ENCODE measurements at regions not wholly inside any gene's neighbourhood (a gene's known extent, or its start where the extent isn't known, plus 50 kb on each side); places are given as distances from the start of the nearest gene placed in this dataset.
"Not testable (repeated sequence)": the region's sequence is repeated elsewhere in the genome, so short reads cannot be mapped to it uniquely, and the experiment has no call there.

- H3K9ac ChIP-seq (ENCODE audit: low read length) = no peak overlapping the region
- H3K4me1 ChIP-seq (ENCODE audit: control insufficient read depth, insufficient read depth, low read length) = no peaks in the 10 kb centered on the region
- no peaks in the 10 kb centered on the region for H3K27me3 ChIP-seq (ENCODE audit: control insufficient read depth, insufficient read depth, low read length)
- no peak overlapping the region for H3K4me3 ChIP-seq (ENCODE audit: low read depth, low read length)
- no peaks in the 10 kb centered on the region for H3K9me3 ChIP-seq (ENCODE audit: control insufficient read depth, insufficient read depth, low read depth, low read length)
- H3K27ac ChIP-seq (ENCODE audit: low read depth, low read length) = no peak overlapping the region
- no peaks in the 10 kb centered on the region for H3K36me3 ChIP-seq (ENCODE audit: control insufficient read depth, insufficient read depth, low read length)
Measured at GRCh38 chr13:57899096-57899495, 267.6 kb downstream of the PCDH17 start.

GRCh38 chr13:57909833-57910232 is 278.3 kb downstream of the PCDH17 start:
- H3K36me3 ChIP-seq (ENCODE audit: control insufficient read depth, insufficient read depth, low read length); H3K27ac ChIP-seq (ENCODE audit: low read depth, low read length); H3K9me3 ChIP-seq (ENCODE audit: control insufficient read depth, insufficient read depth, low read depth, low read length); H3K9ac ChIP-seq (ENCODE audit: low read length); H3K4me3 ChIP-seq (ENCODE audit: low read depth, low read length); H3K4me1 ChIP-seq (ENCODE audit: control insufficient read depth, insufficient read depth, low read length); H3K27me3 ChIP-seq (ENCODE audit: control insufficient read depth, insufficient read depth, low read length): not testable (repeated sequence)

- Histone ChIP-seq H3K27me3 (ENCODE audit: control insufficient read depth, insufficient read depth, low read length) (no peaks in the 10 kb centered on the region), H3K9me3 (ENCODE audit: control insufficient read depth, insufficient read depth, low read depth, low read length) (no peaks in the 10 kb centered on the region), H3K27ac (ENCODE audit: low read depth, low read length) (no peak overlapping the region), H3K4me3 (ENCODE audit: low read depth, low read length) (no peak overlapping the region), H3K36me3 (ENCODE audit: control insufficient read depth, insufficient read depth, low read length) (no peaks in the 10 kb centered on the region), H3K4me1 (ENCODE audit: control insufficient read depth, insufficient read depth, low read length) (peaks cover 5% of the 10 kb centered on the region; the same call in 1 of the 2 replicates), H3K9ac (ENCODE audit: low read length) (no peak overlapping the region)
Measured at GRCh38 chr13:57918086-57918485, 286.5 kb downstream of the PCDH17 start.

- no peak overlapping the region for H3K4me3 ChIP-seq (ENCODE audit: low read depth, low read length)
- H3K27me3 ChIP-seq (ENCODE audit: control insufficient read depth, insufficient read depth, low read length) = no peaks in the 10 kb centered on the region
- no peak overlapping the region for H3K9ac ChIP-seq (ENCODE audit: low read length)
Measured at GRCh38 chr13:57918913-57919312, 287.4 kb downstream of the PCDH17 start.

GRCh38 chr13:57925250-57925649 is 293.7 kb downstream of the PCDH17 start:
- Histone ChIP-seq H3K9me3 (ENCODE audit: control insufficient read depth, insufficient read depth, low read depth, low read length) (no peaks in the 10 kb centered on the region), H3K4me3 (ENCODE audit: low read depth, low read length) (no peak overlapping the region), H3K36me3 (ENCODE audit: control insufficient read depth, insufficient read depth, low read length) (no peaks in the 10 kb centered on the region)

More at GRCh38 chr13:57918913-57919312, 287.4 kb downstream of the PCDH17 start:
- Histone ChIP-seq H3K27ac (ENCODE audit: low read depth, low read length) (no peak overlapping the region), H3K9me3 (ENCODE audit: control insufficient read depth, insufficient read depth, low read depth, low read length) (no peaks in the 10 kb centered on the region), H3K4me1 (ENCODE audit: control insufficient read depth, insufficient read depth, low read length) (peaks cover 5% of the 10 kb centered on the region; the same call in 1 of the 2 replicates), H3K36me3 (ENCODE audit: control insufficient read depth, insufficient read depth, low read length) (no peaks in the 10 kb centered on the region)

GRCh38 chr13:57925751-57926150 is 294.2 kb downstream of the PCDH17 start:
- no peaks in the 10 kb centered on the region for H3K4me1 ChIP-seq (ENCODE audit: control insufficient read depth, insufficient read depth, low read length)
- H3K27ac ChIP-seq (ENCODE audit: low read depth, low read length) = no peak overlapping the region
- no peak overlapping the region for H3K9ac ChIP-seq (ENCODE audit: low read length)
- no peak overlapping the region for H3K4me3 ChIP-seq (ENCODE audit: low read depth, low read length)
- H3K9me3 ChIP-seq (ENCODE audit: control insufficient read depth, insufficient read depth, low read depth, low read length) = no peaks in the 10 kb centered on the region
- H3K27me3 ChIP-seq (ENCODE audit: control insufficient read depth, insufficient read depth, low read length) = no peaks in the 10 kb centered on the region
- no peaks in the 10 kb centered on the region for H3K36me3 ChIP-seq (ENCODE audit: control insufficient read depth, insufficient read depth, low read length)

More at GRCh38 chr13:57925250-57925649, 293.7 kb downstream of the PCDH17 start:
- no peak overlapping the region for H3K9ac ChIP-seq (ENCODE audit: low read length)
- no peaks in the 10 kb centered on the region for H3K4me1 ChIP-seq (ENCODE audit: control insufficient read depth, insufficient read depth, low read length)
- no peaks in the 10 kb centered on the region for H3K27me3 ChIP-seq (ENCODE audit: control insufficient read depth, insufficient read depth, low read length)
- H3K27ac ChIP-seq (ENCODE audit: low read depth, low read length) = no peak overlapping the region

- H3K4me1 ChIP-seq (ENCODE audit: control insufficient read depth, insufficient read depth, low read length) = no peaks in the 10 kb centered on the region
- H3K9ac ChIP-seq (ENCODE audit: low read length) = no peak overlapping the region
- H3K36me3 ChIP-seq (ENCODE audit: control insufficient read depth, insufficient read depth, low read length) = no peaks in the 10 kb centered on the region
Measured at GRCh38 chr13:57932061-57932460, 300.5 kb downstream of the PCDH17 start.

GRCh38 chr13:57933606-57934005 is 302.1 kb downstream of the PCDH17 start:
- Histone ChIP-seq H3K27ac (ENCODE audit: low read depth, low read length) (no peak overlapping the region), H3K9ac (ENCODE audit: low read length) (no peak overlapping the region), H3K4me3 (ENCODE audit: low read depth, low read length) (no peak overlapping the region), H3K36me3 (ENCODE audit: control insufficient read depth, insufficient read depth, low read length) (no peaks in the 10 kb centered on the region), H3K9me3 (ENCODE audit: control insufficient read depth, insufficient read depth, low read depth, low read length) (no peaks in the 10 kb centered on the region), H3K27me3 (ENCODE audit: control insufficient read depth, insufficient read depth, low read length) (no peaks in the 10 kb centered on the region), H3K4me1 (ENCODE audit: control insufficient read depth, insufficient read depth, low read length) (no peaks in the 10 kb centered on the region)

More at GRCh38 chr13:57932061-57932460, 300.5 kb downstream of the PCDH17 start:
- H3K27ac ChIP-seq (ENCODE audit: low read depth, low read length) = no peak overlapping the region
- no peaks in the 10 kb centered on the region for H3K9me3 ChIP-seq (ENCODE audit: control insufficient read depth, insufficient read depth, low read depth, low read length)
- H3K4me3 ChIP-seq (ENCODE audit: low read depth, low read length) = no peak overlapping the region
- H3K27me3 ChIP-seq (ENCODE audit: control insufficient read depth, insufficient read depth, low read length) = no peaks in the 10 kb centered on the region

GRCh38 chr13:57935965-57936364 is 304.4 kb downstream of the PCDH17 start:
- Histone ChIP-seq H3K4me1 (ENCODE audit: control insufficient read depth, insufficient read depth, low read length) (no peaks in the 10 kb centered on the region), H3K9ac (ENCODE audit: low read length) (no peak overlapping the region), H3K27ac (ENCODE audit: low read depth, low read length) (no peak overlapping the region), H3K4me3 (ENCODE audit: low read depth, low read length) (no peak overlapping the region), H3K27me3 (ENCODE audit: control insufficient read depth, insufficient read depth, low read length) (no peaks in the 10 kb centered on the region), H3K36me3 (ENCODE audit: control insufficient read depth, insufficient read depth, low read length) (no peaks in the 10 kb centered on the region), H3K9me3 (ENCODE audit: control insufficient read depth, insufficient read depth, low read depth, low read length) (no peaks in the 10 kb centered on the region)

- no peak overlapping the region for H3K9ac ChIP-seq (ENCODE audit: low read length)
- no peaks in the 10 kb centered on the region for H3K36me3 ChIP-seq (ENCODE audit: control insufficient read depth, insufficient read depth, low read length)
- H3K4me3 ChIP-seq (ENCODE audit: low read depth, low read length) = no peak overlapping the region
- no peaks in the 10 kb centered on the region for H3K4me1 ChIP-seq (ENCODE audit: control insufficient read depth, insufficient read depth, low read length)
- no peaks in the 10 kb centered on the region for H3K27me3 ChIP-seq (ENCODE audit: control insufficient read depth, insufficient read depth, low read length)
- no peak overlapping the region for H3K27ac ChIP-seq (ENCODE audit: low read depth, low read length)
- H3K9me3 ChIP-seq (ENCODE audit: control insufficient read depth, insufficient read depth, low read depth, low read length) = peaks cover 8% of the 10 kb centered on the region
Measured at GRCh38 chr13:57946361-57946760, 314.8 kb downstream of the PCDH17 start.

GRCh38 chr13:57948884-57949283 is 317.3 kb downstream of the PCDH17 start:
- H3K27ac ChIP-seq (ENCODE audit: low read depth, low read length) = no peak overlapping the region
- H3K27me3 ChIP-seq (ENCODE audit: control insufficient read depth, insufficient read depth, low read length) = no peaks in the 10 kb centered on the region
- no peak overlapping the region for H3K9ac ChIP-seq (ENCODE audit: low read length)
- H3K4me1 ChIP-seq (ENCODE audit: control insufficient read depth, insufficient read depth, low read length) = no peaks in the 10 kb centered on the region
- peaks cover 21% of the 10 kb centered on the region for H3K9me3 ChIP-seq (ENCODE audit: control insufficient read depth, insufficient read depth, low read depth, low read length)
- H3K4me3 ChIP-seq (ENCODE audit: low read depth, low read length) = no peak overlapping the region
- H3K36me3 ChIP-seq (ENCODE audit: control insufficient read depth, insufficient read depth, low read length) = no peaks in the 10 kb centered on the region

- no peaks in the 10 kb centered on the region for H3K4me1 ChIP-seq (ENCODE audit: control insufficient read depth, insufficient read depth, low read length)
- H3K36me3 ChIP-seq (ENCODE audit: control insufficient read depth, insufficient read depth, low read length) = no peaks in the 10 kb centered on the region
- no peak overlapping the region for H3K4me3 ChIP-seq (ENCODE audit: low read depth, low read length)
- H3K27ac ChIP-seq (ENCODE audit: low read depth, low read length) = no peak overlapping the region
- peaks cover 21% of the 10 kb centered on the region for H3K9me3 ChIP-seq (ENCODE audit: control insufficient read depth, insufficient read depth, low read depth, low read length)
- H3K27me3 ChIP-seq (ENCODE audit: control insufficient read depth, insufficient read depth, low read length) = no peaks in the 10 kb centered on the region
- no peak overlapping the region for H3K9ac ChIP-seq (ENCODE audit: low read length)
Measured at GRCh38 chr13:57969951-57970350, 338.4 kb downstream of the PCDH17 start.
